A172 (cell line): ENCODE measurements at regions not wholly inside any gene's neighbourhood (a gene's known extent, or its start where the extent isn't known, plus 50 kb on each side); places are given as distances from the start of the nearest gene placed in this dataset.
"Not testable (repeated sequence)": the region's sequence is repeated elsewhere in the genome, so short reads cannot be mapped to it uniquely, and the experiment has no call there.

Experiments used
- DNase-seq: peaks from one replicate; pipeline ENCODE4 v3.0.0-alpha.2; 2015; ENCODE audit warnings: low spot score

GRCh38 chr2:241957276-241957675 is 87.7 kb downstream of the RTP5 start:
- no peak for DNase-seq

DNA sequence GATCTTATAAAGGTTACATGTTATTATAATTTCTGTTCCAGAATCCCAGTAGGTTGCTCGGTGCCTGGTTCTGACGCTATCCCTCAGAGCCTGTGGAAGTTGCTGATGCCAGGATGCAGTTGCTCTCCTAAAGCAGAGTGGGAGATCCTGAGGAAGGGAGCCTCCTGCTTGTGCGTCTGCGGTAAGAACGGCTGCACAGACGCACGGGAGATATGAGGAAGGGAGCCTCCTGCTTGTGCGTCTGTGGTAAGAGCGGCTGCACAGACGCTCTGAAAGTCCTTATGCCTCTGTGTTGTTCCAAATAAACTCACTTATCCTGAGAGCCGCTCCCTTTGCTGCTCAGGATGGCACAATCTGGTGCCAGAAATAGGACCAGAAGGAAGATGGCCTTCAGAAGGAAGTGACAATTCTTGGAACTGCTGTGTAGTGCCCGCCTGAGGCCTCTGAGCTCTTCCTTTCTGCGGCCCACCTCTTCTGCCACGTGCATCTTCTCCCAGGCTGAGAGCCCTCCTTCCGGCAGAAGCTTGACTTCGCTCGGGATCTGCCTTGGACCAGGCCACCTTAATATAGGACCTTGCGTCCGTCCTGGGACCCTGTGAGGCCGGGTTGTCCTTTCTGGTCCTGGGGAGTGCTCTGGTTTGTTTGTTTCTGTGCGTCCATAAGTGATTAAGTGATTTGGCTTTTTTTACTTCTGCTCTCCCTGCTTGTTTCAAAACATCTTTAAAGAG is 89.5 kb downstream of the RTP5 start:
- DNase-seq: no peak

DNA sequence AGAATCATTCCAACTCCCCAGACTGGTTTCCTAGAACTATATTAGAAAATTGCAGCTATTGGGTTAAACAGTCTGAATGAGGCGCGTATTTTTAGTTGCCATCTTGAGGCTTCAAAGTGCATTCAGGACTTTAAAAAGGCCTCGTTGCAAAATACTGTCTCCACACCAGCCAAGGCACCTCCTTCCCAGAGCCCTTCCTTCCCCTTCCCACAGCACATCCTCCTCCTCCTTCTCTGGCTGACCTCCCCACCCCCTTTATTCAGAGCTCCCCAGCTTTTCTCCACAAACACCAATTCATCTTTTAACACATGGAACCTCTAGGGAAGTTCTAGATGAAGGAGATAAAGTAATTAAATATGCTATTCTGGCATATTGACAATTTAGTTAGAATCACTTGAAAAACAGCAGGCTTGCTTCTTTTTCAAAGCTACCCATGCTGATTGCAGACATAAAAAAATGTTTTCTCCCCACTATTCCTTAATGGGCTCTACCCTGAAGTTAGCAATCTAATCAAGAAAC is 90.3 kb downstream of the RTP5 start:
- no peak for DNase-seq

GRCh38 chr2:241961454-241961853 is 91.9 kb downstream of the RTP5 start:
- DNase-seq: no peak

- DNase-seq: no peak
These were observed 94.6 kb downstream of the RTP5 start for GRCh38 chr2:241964133-241964532.

GRCh38 chr2:241965931-241966412 is 96.4 kb downstream of the RTP5 start:
- peak; percentile 96 for DNase-seq

GRCh38 chr2:241966647-241967466 is 97.3 kb downstream of the RTP5 start:
- no peak for DNase-seq

DNA sequence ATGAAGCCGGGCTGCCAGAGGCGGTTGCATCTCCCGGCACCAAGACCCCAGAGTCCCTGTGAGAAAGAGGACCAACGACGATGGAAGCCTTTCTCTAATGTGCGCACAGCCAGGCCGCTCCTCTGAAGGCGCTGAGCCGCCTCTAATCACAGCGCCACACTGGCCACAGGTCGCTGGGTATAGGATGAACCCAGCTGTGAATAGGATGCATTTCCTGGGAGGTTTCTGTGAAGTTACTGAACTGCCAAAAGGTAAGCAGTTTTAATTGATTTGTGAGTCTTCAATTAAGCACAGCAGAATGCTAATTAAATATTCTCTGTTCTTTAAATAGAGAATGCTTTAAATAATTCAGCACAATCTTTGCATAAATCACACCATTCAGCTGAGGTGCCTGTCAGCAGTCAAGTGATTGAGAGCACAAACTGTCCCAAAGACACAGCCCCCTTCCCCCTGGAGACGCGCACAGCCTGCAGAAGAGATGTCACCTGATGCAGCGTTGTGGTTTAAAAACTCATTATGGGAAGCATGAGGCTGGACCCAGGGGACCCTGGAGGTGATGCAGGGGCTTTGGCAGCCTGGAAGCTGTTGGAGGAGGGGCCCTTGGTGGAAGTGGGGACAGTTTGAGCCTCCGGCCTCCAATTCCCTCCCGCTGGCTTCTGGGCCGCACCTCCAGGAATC is 98.1 kb downstream of the RTP5 start:
- DNase-seq: no peak

DNA sequence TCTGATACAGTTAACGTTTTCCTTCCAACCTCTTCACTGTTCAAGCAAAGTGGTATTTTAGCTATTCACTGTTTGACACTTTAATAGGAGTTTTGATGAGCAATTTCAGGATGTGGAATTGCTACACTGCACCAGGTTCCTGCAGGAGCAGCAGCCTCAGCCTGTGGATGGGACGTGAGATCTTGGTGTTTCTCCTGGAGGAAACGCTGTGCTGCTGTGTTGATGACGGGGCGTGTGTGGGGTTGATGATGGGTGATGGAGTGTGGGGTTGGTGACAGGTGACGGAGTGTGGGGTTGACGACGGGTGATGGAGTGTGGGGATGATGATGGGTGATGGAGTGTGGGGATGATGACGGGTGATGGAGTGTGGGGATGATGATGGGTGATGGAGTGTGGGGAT is 98.9 kb downstream of the RTP5 start:
- DNase-seq: no peak

- DNase-seq: not testable (repeated sequence)
These were observed 99.7 kb downstream of the RTP5 start for GRCh38 chr2:241969182-241969581.

GRCh38 chr2:241970716-241971115 is 101.2 kb downstream of the RTP5 start:
- DNase-seq: no peak

DNA sequence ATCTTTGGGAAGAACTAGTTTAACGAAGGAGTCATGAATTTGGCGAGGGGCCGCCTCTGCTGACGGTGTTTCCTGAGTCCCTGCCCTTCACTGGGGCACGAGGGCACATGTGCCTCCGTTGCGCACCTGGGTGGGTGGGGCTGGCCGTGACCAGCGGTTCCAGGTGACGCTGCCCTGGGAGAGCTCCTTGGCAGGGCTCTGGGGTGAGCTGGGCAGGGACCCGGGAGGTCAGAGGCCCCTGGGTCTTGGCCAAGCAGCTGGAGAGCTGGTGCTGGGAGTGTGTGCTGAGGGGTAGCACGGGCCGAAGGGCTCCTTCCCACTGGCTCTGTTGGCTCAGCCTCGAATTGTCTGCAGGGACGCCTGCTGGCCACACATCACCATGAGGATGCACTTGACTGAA is 104.6 kb downstream of the RTP5 start:
- no peak for DNase-seq

DNA sequence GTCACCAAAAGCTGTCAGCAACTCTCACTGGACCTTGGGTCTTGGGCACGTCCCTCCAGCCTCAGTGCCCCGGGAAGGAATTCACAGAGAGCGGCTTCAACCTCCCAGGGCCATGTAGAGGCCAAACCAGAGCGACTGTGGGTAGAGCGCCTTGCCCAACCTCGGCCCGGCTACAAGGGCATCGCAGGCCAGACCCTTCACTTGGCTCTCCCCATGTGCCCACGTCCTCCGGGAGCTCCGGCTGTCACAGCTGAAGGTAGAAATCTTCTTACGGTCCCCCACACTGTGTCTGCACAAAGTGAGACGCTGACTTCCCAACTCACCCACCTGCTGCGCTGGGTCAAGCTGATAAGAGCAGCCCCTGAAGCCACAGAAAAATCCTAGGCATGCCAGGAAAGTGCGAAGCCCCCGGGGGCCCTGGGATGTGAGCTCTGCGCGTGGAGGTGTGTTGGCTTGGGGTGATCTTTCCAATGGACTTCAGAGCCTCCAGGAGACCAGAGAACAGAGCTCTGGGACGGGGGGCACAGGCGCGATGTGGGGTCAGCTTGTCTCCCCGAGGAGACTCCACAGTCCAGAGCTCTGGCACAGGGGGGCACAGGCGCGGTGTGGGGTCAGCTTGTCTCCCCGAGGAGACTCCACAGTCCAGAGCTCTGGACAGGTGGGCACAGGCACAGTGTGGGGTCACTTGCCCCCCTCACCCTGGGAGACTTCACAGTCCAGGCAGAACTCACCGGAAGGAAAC is 105.5 kb downstream of the RTP5 start:
- no peak for DNase-seq

DNA sequence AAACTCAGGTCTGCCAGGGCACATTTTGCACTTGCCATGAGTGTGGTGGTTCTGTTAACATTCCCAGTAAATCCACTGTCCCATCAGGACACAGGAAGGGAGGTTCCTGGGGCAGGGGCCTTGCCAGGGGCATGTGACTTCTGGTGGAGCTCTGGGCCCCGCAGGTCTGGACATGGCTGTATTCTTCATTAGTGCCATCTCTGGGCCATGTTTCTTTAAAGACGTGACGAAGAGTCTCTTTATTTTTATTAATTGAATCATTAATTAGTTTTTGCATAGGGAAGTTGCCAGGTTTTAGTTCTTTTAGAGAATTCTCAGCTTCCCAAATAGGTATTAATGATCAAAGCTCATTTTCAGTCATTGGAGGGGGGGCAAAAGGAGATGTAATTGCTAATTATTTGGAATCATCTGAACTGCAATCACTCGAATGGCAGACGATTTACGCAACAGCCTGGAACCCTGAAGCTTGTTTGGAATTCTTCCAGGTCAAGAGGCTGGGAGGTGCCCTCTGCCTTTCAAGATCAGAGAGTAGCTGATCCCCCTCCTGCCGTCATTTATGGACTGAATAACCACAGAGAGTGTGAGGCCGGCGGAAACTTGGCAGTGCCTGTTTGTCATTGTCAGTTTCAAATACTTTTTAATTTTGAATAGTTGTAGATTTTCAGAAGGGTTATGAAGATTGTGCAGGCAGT is 106.2 kb downstream of the RTP5 start:
- DNase-seq: no peak

DNA sequence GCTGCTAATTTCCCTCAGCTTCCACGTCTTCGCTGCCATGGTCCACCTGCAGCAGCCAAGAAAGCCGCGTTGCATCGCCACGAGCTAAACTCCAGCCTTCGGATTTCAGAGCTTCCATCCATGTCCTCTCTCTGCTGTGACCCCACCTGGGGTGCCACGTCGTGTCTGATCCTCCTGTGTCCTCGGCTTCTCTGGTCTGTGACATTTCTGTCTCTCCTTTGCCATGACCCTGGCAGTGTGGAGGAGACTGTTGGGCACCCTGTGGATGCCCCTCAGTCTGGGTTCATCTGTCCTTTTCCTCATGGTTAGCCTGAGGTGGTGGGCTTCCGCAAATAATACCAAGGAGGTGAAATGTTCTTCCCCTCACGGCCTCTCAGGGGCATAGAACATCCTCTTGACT is 106.8 kb downstream of the RTP5 start:
- no peak for DNase-seq

DNA sequence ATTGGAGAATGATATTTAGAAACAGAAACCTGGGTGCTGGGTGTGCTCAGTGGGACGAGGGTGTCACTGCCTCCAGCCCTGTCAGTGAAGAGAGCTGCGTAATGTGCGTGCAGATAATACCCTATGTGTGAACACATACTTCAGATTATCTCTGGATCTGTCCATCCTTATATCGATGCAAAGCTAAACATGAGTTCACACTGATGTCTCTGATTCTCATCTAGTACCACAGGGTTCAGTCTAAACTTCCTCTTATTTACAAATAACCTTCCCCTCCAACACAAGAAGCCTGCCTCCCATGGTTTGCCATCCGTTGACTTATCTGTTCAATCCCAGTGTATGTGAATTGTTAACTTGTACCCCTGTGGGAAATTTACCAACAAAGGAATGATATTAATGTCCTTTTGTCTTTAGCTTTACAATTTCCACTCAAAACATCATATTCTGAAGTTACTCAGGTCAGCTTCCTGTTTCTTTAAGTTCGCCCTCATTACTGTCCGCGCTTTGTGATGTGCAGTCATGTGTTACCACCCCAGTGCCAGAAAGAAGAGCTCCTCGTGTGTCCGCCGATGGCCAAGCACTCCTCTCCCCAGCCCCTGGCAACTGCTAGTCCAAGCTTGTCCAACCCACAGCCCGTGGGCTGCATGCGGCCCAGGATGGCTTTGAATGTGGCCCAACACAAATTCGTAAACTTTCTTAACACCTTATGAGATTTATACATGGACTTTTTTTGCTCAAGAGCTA is 108.2 kb downstream of the RTP5 start:
- DNase-seq: no peak

DNA sequence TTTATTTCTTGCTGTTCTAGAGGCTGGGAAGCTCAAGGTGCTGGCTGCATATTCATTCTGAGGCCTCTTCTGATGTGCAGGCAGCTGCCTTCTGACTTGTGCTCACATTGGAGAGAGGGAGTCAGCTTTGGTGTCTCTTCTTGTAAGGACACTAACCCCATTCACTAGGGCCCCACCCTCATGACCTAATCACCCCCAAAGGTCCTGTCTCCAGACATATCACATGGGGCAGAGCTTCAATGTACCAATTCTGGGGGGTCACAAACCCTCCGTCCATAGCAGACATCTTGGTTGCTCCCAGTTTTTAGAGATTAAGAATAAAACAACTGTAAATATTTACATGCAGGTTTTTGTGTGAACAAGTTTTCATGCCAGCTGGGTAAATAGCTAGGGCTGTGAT is 109.1 kb downstream of the RTP5 start:
- no peak for DNase-seq

DNA sequence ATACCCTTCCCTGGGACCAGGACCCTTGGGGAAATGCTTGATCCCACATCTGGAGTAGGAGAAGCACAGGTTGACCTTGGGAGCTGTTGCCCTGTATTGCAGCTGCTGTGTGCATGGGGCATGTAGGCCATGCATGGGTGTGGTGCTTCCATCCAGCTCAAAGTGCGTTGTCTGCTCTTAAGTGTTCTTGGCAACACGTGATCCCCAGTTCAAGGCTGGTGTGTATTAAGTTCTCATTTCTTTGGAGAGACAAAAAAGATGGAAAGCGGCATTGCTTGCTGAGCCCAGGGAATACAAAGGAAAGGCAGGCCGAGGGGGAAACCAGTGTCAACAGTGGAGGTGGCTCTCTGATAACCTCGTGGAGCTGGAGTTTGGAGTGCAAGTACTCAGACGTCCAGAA is 110.7 kb downstream of the RTP5 start:
- DNase-seq: no peak

DNA sequence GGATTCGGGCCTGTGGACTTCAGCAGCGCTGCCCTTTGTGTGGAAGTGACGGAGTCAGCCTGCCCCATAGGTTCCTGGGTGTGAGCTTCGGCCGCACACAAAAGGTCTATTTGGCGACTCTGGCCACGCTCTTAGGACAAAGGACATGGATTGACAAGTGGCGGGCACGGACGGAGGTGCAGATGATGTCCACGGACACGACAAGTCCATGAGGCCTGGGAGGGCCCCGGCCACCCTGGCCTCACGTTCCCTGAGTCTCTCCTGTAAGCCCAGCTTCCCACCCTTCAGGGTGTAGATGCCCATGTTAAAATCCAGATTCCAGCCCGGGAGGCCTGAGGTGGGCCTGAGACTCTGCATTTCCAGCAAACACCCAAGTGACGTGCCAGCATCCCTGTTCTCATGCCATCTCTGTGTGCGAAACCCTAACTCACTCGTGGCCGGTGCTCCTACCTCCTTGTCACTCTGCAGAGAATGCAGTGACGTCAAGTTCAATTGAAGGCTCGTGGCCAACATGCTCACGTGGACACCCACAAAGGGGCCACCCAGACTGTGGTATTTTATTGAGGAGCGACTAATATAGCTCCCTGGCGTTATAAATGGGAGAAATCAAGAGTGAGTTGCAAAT is 111.7 kb downstream of the RTP5 start:
- peak; percentile 7 for DNase-seq
